GM12878 (cell line): ENCODE measurements at regions not wholly inside any gene's neighbourhood (a gene's known extent, or its start where the extent isn't known, plus 50 kb on each side); places are given as distances from the start of the nearest gene placed in this dataset.

ENCODE experiments used
- ATAC-seq: fragments of 200-7000 bp; cut with Tn5 transposase; 3 replicates; pipeline ENCODE4 v1.9.1; 2020; ENCODE audit warnings: mild to moderate bottlenecking, moderate library complexity
- BruUV-seq: library from RNA; stranded (reverse); fragments of 400-500 nt; replicated peaks from 2 replicates; lab custom pipeline; 2021; lab: Mats Ljungman, UMichigan
- CTCF ChIA-PET: fragments of 300-600 bp; sonication (Branson Sonifier 250); formaldehyde crosslinking; extraction: SDS; loops from one replicate; lab custom pipeline; 2021; ENCODE audit warnings: inconsistent platforms; lab: Yijun Ruan, JAX
- POLR2A ChIA-PET: fragments of 350-600 bp; formaldehyde crosslinking; extraction: SDS; loops from one replicate; lab custom pipeline; 2021; ENCODE audit warnings: inconsistent platforms; lab: Charles Lee
- RAD21 ChIA-PET: fragments of 300-600 bp; sonication (Branson Sonifier 250); formaldehyde crosslinking; loops from one replicate; lab custom pipeline; 2023; ENCODE audit warnings: antibody characterized with exemption; ENCODE audit not compliant: unreplicated experiment; lab: Charles Lee
- SMC1A ChIA-PET: fragments of 300-600 bp; sonication (Branson Sonifier 250); formaldehyde crosslinking; loops from one replicate; lab custom pipeline; 2023; ENCODE audit not compliant: unreplicated experiment, uncharacterized antibody; lab: Charles Lee
- DNase-seq: peaks from one replicate; pipeline ENCODE4 v3.0.0-alpha.2; 2011; ENCODE audit warnings: low read depth, low spot score
- FAIRE-seq: peaks from 3 replicates; lab custom pipeline; 2011; peaks lifted over from hg19 to GRCh38; lab: Jason Lieb, UNC
- H2AFZ ChIP-seq: 2 replicates; pipeline ENCODE4 v1.6.0; 2011; ENCODE audit warnings: low read depth, low read length, control low read depth; ENCODE audit not compliant: control insufficient read depth
- H3K27ac ChIP-seq: 2 replicates; pipeline ENCODE4 v1.5.1; 2011; ENCODE audit warnings: control low read depth; ENCODE audit not compliant: control insufficient read depth, insufficient read depth
- H3K27me3 ChIP-seq, 2 experiments: replicated peaks in 1 of 2; 2 replicates each; pipeline versions ENCODE4 v1.6.0 to v1.6.1; 2011; ENCODE audit warnings: low read length in 1 of 2; ENCODE audit not compliant: control insufficient read depth in 2 of 2, insufficient read depth in 2 of 2
- H3K36me3 ChIP-seq, 2 experiments: 2 replicates each; pipeline ENCODE4 v1.5.1; 2011; ENCODE audit warnings: low read length in 1 of 2; ENCODE audit not compliant: control insufficient read depth in 2 of 2, insufficient read depth in 2 of 2
- H3K4me1 ChIP-seq: 2 replicates; pipeline ENCODE4 v1.6.1; 2011; ENCODE audit warnings: mild to moderate bottlenecking, low read length, moderate library complexity, mixed read lengths; ENCODE audit not compliant: control insufficient read depth, insufficient read depth
- H3K4me2 ChIP-seq: 2 replicates; pipeline ENCODE4 v1.6.0; 2011; ENCODE audit warnings: control low read depth; ENCODE audit not compliant: control insufficient read depth, insufficient read depth
- H3K4me3 ChIP-seq: fragments of 200-600 bp; sonication (generic); 2 replicates; pipeline ENCODE4 v1.5.1; 2016
- H3K79me2 ChIP-seq: 2 replicates; pipeline ENCODE4 v1.6.0; 2011; ENCODE audit warnings: low read length; ENCODE audit not compliant: control insufficient read depth, insufficient read depth
- H3K9ac ChIP-seq: 2 replicates; pipeline ENCODE4 v1.8.0; 2011; ENCODE audit warnings: low read length, control low read depth, mixed read lengths; ENCODE audit not compliant: control insufficient read depth, insufficient read depth
- H3K9me3 ChIP-seq: replicated peaks from 3 replicates; pipeline ENCODE4 v1.5.1; 2011; ENCODE audit warnings: mild to moderate bottlenecking, low read length; ENCODE audit not compliant: control insufficient read depth, insufficient read depth
- H4K20me1 ChIP-seq: 2 replicates; pipeline ENCODE4 v1.6.0; 2011; ENCODE audit not compliant: control insufficient read depth, insufficient read depth
- BCL11A ChIP-seq: IDR thresholded peaks from 2 replicates; pipeline ENCODE4 v1.6.1; 2011; ENCODE audit warnings: low read depth, low read length
- BCLAF1 ChIP-seq: fragments of 450-650 bp; IDR thresholded peaks from 2 replicates; pipeline ENCODE4 v1.6.1; 2017; ENCODE audit warnings: antibody characterized with exemption, mild to moderate bottlenecking, moderate library complexity
- BRCA1 ChIP-seq: IDR thresholded peaks from 2 replicates; pipeline ENCODE4 v1.6.1; 2011; ENCODE audit warnings: low read depth, low read length, improper control_type of control experiment
- CEBPZ ChIP-seq: fragments of 150-350 bp; IDR thresholded peaks from 2 replicates; pipeline ENCODE4 v1.6.1; 2016; ENCODE audit warnings: low read depth, low read length
- CTCF ChIP-seq, 3 experiments: IDR thresholded peaks in 2 of 3; conservative IDR thresholded peaks in 1 of 3; 2 replicates each; pipeline ENCODE4 v1.5.1; 2011; ENCODE audit warnings: low read depth in 3 of 3, low read length in 3 of 3, mild to moderate bottlenecking in 3 of 3, control low read depth in 2 of 3, moderate library complexity in 2 of 3, inconsistent platforms in 1 of 3, mixed read lengths in 1 of 3; ENCODE audit not compliant: control insufficient read depth in 2 of 3, insufficient read depth in 1 of 3; ENCODE audit errors: extremely low read depth in 1 of 3
- EED ChIP-seq: sonication (generic); IDR thresholded peaks from 2 replicates; pipeline ENCODE4 v1.6.1; 2016; ENCODE audit warnings: antibody characterized with exemption, low read depth
- HCFC1 ChIP-seq: fragments of 150-350 bp; IDR thresholded peaks from 2 replicates; pipeline ENCODE4 v1.6.1; 2014; ENCODE audit warnings: low read length
- IRF3 ChIP-seq: fragments of 450-650 bp; IDR thresholded peaks from 2 replicates; pipeline ENCODE4 v1.6.1; 2014; ENCODE audit warnings: mild to moderate bottlenecking
- LARP7 ChIP-seq: fragments of 450-650 bp; IDR thresholded peaks from 2 replicates; pipeline ENCODE4 v1.6.1; 2017; ENCODE audit warnings: mild to moderate bottlenecking
- MLLT1 ChIP-seq: fragments of 450-650 bp; IDR thresholded peaks from 2 replicates; pipeline ENCODE4 v1.6.1; 2016; ENCODE audit warnings: mild to moderate bottlenecking
- PKNOX1 ChIP-seq: fragments of 450-650 bp; IDR thresholded peaks from 2 replicates; pipeline ENCODE4 v1.6.1; 2016; ENCODE audit warnings: mild to moderate bottlenecking
- TCF12 ChIP-seq: IDR thresholded peaks from 2 replicates; pipeline ENCODE4 v1.6.1; 2011; ENCODE audit warnings: low read depth, mild to moderate bottlenecking, low read length
- YBX1 ChIP-seq: fragments of 450-650 bp; IDR thresholded peaks from 2 replicates; pipeline ENCODE4 v1.6.1; 2016; ENCODE audit warnings: antibody characterized with exemption
- WGBS: methylation state at CpG from one replicate; pipeline ENCODE4 v1.1.6; 2016; ENCODE audit warnings: low lambda C conversion rate; ENCODE audit not compliant: insufficient replicate concordance, insufficient coverage; ENCODE audit errors: missing lambda C conversion rate; 5-methylcytosine and 5-hydroxymethylcytosine counted together
- in situ Hi-C: fragments of 300-500 bp; cut with MboI; formaldehyde crosslinking; loops from 9 replicates; pipeline ENCODE4 v1.14.3; 2018; ENCODE audit warnings: mixed read lengths
- intact Hi-C: fragments of 100-400 bp; cut with micrococcal nuclease; formaldehyde crosslinking; loops from one replicate; pipeline ENCODE4 v1.14.2; 2022; ENCODE audit not compliant: unreplicated experiment

GRCh38 chr10:33798754-33799153 is 464.3 kb upstream of the NRP1 start:
- H3K79me2 ChIP-seq = no peaks in the 10 kb centered on the region
- DNase-seq (no peak), FAIRE-seq (no peak), ATAC-seq (no peak)
- ChIA-PET SMC1A (interaction anchor here (0.7 to 11.1 kb wide), 5 partner anchors 10 to 63 kb away, joined by 3 to 95 read pairs (median 5); no protein-coding TSS in a partner anchor), CTCF (no interaction called here), RAD21 (interaction anchor here (1.1 kb wide), 1 partner anchor 22 kb away, joined by 5 read pairs; no protein-coding TSS in a partner anchor), POLR2A (interaction anchor here (0.9 kb wide), 1 partner anchor 23 kb away, joined by 3 read pairs; no protein-coding TSS in a partner anchor)
- 0% methylated on average over 1 of the region's 1 CpG for WGBS
- H3K9me3 ChIP-seq = no peaks in the 10 kb centered on the region
- no peak overlapping the region for H3K4me2 ChIP-seq
- no peaks in the 10 kb centered on the region for H3K27me3 ChIP-seq
- no peaks in the 10 kb centered on the region for H3K36me3 ChIP-seq
- no peak overlapping the region for H2AFZ ChIP-seq
- intact Hi-C loops = no loop called here
- H3K9ac ChIP-seq = no peak overlapping the region
- BruUV-seq = no TSS peak
- no peaks in the 10 kb centered on the region for H4K20me1 ChIP-seq
- H3K4me1 ChIP-seq = no peaks in the 10 kb centered on the region
- in situ Hi-C loops = no loop called here
- no peak overlapping the region for H3K27ac ChIP-seq
- H3K4me3 ChIP-seq = no peak overlapping the region
- TF ChIP-seq HCFC1 (no peak), IRF3 (no peak), TCF12 (no peak), PKNOX1 (no peak), EED (no peak), CEBPZ (no peak), BRCA1 (no peak), YBX1 (no peak), CTCF (IDR thresholded peaks at IDR 0.05 in 2 of 3, conservative IDR thresholded peaks at IDR 0.05 in 1 of 3; ENCODE audit: control insufficient read depth in 2 of 3, extremely low read depth in 1 of 3, insufficient read depth in 1 of 3, low read depth in 3 of 3, low read length in 3 of 3) (no peak), BCLAF1 (no peak), BCL11A (no peak), LARP7 (no peak), MLLT1 (no peak)
